ENCODE measurements at regions not wholly inside any gene's neighbourhood (a gene's known extent, or its start where the extent isn't known, plus 50 kb on each side); places are given as distances from the start of the nearest gene placed in this dataset.

GRCh38 chr18:52174220-52174619, 165.8 kb upstream of the DCC start:
- H3K9me3 ChIP-seq (ENCODE audit: control insufficient read depth, insufficient read depth, low read length) = peaks cover 2% of the 10 kb centered on the region; the same call in 1 of the 2 replicates
- H3K4me3 ChIP-seq (ENCODE audit: low read depth, low read length) = no peak overlapping the region
- H3K27ac ChIP-seq (ENCODE audit: low read depth, low read length) = no peak overlapping the region
- H3K27me3 ChIP-seq (ENCODE audit: control insufficient read depth, insufficient read depth, low read length) = no peaks in the 10 kb centered on the region
- DNase-seq (ENCODE audit: low read depth, low spot score) = no peak
- ChIA-PET CTCF (no interaction called here), POLR2A (no interaction called here)
- TF ChIP-seq CTCF (IDR thresholded peaks at IDR 0.05; ENCODE audit: low read depth, low read length) = no peak

- Histone ChIP-seq H3K4me3 (ENCODE audit: low read depth, low read length) (no peak overlapping the region), H3K9me3 (ENCODE audit: control insufficient read depth, insufficient read depth, low read length) (peaks cover 2% of the 10 kb centered on the region; the same call in 1 of the 2 replicates), H3K27me3 (ENCODE audit: control insufficient read depth, insufficient read depth, low read length) (no peaks in the 10 kb centered on the region), H3K27ac (ENCODE audit: low read depth, low read length) (no peak overlapping the region)
- no peak for DNase-seq (ENCODE audit: low read depth, low spot score)
- TF ChIP-seq CTCF (IDR thresholded peaks at IDR 0.05; ENCODE audit: low read depth, low read length) = no peak
- POLR2A ChIA-PET = no interaction called here
- CTCF ChIA-PET = no interaction called here
Observed at GRCh38 chr18:52175406-52175805, 164.6 kb upstream of the DCC start.

GRCh38 chr18:52183107-52183506, 156.9 kb upstream of the DCC start:
- Histone ChIP-seq H3K27me3 (ENCODE audit: control insufficient read depth, insufficient read depth, low read length) (no peaks in the 10 kb centered on the region), H3K9me3 (ENCODE audit: control insufficient read depth, insufficient read depth, low read length) (no peaks in the 10 kb centered on the region), H3K4me3 (ENCODE audit: low read depth, low read length) (no peak overlapping the region), H3K27ac (ENCODE audit: low read depth, low read length) (no peak overlapping the region)
- TF ChIP-seq CTCF (IDR thresholded peaks at IDR 0.05; ENCODE audit: low read depth, low read length) = no peak
- POLR2A ChIA-PET = no interaction called here
- DNase-seq (ENCODE audit: low read depth, low spot score) = no peak
- CTCF ChIA-PET = no interaction called here

GRCh38 chr18:52190195-52190594, 149.8 kb upstream of the DCC start:
- H3K9me3 ChIP-seq (ENCODE audit: control insufficient read depth, insufficient read depth, low read length) = no peaks in the 10 kb centered on the region
- POLR2A ChIA-PET = no interaction called here
- H3K4me3 ChIP-seq (ENCODE audit: low read depth, low read length) = no peak overlapping the region
- CTCF ChIA-PET = no interaction called here
- H3K27me3 ChIP-seq (ENCODE audit: control insufficient read depth, insufficient read depth, low read length) = no peaks in the 10 kb centered on the region
- no peak overlapping the region for H3K27ac ChIP-seq (ENCODE audit: low read depth, low read length)
- no peak for TF ChIP-seq CTCF (IDR thresholded peaks at IDR 0.05; ENCODE audit: low read depth, low read length)
- DNase-seq (ENCODE audit: low read depth, low spot score) = no peak

GRCh38 chr18:52190631-52191030, 149.4 kb upstream of the DCC start:
- no peaks in the 10 kb centered on the region for H3K27me3 ChIP-seq (ENCODE audit: control insufficient read depth, insufficient read depth, low read length)
- H3K27ac ChIP-seq (ENCODE audit: low read depth, low read length) = no peak overlapping the region
- no peak for TF ChIP-seq CTCF (IDR thresholded peaks at IDR 0.05; ENCODE audit: low read depth, low read length)
- DNase-seq (ENCODE audit: low read depth, low spot score) = no peak
- ChIA-PET POLR2A (no interaction called here), CTCF (no interaction called here)
- H3K9me3 ChIP-seq (ENCODE audit: control insufficient read depth, insufficient read depth, low read length) = no peaks in the 10 kb centered on the region
- no peak overlapping the region for H3K4me3 ChIP-seq (ENCODE audit: low read depth, low read length)

Data from AG04450 (cell line).